ENCODE measurements at regions not wholly inside any gene's neighbourhood (a gene's known extent, or its start where the extent isn't known, plus 50 kb on each side); places are given as distances from the start of the nearest gene placed in this dataset.
A peak's percentile ranks its signal among the peaks of the same experiment; 100 is the strongest.

DNA sequence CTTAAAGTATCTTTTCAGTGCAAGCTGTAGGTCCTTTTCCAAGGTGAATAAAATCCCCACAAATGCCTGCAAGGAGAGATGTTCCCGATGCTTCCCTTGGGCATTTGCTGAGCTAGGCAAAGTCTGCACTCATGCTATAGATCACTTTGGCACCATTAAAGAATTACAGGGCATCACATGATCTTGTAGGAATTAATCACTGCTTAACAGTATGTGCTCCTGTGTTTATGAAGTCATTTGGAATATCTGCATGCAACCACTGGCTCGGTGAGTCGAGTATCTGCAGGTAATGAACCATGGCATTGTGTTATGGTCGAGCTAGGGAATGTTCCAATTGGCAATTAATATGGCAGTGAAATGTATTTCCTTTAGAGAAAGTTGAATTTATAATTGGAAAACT, 615.1 kb downstream of the TLE1 start:
- Histone ChIP-seq H3K4ac (ENCODE audit: low read depth in 1 of 2, low read length in 2 of 2) (no peak overlapping the region), H3K9me3 (ENCODE audit: control insufficient read depth, low read length) (no peaks in the 10 kb centered on the region), H4K91ac (ENCODE audit: low read length) (no peak overlapping the region), H2BK120ac (ENCODE audit: low read depth, low read length) (no peak overlapping the region), H3K36me3 (ENCODE audit: control insufficient read depth in 1 of 2, insufficient read depth in 2 of 2, low read depth in 1 of 2, low read length in 2 of 2) (no peaks in the 10 kb centered on the region), H3K18ac (ENCODE audit: low read depth in 1 of 2, low read length in 2 of 2) (no peak overlapping the region), H3K79me1 (replicated peaks; ENCODE audit: low read length, poor library complexity, severe bottlenecking) (no peaks in the 10 kb centered on the region), H2AFZ (ENCODE audit: low read depth, low read length) (no peak overlapping the region), H2BK12ac (ENCODE audit: low read length in 2 of 2) (no peak overlapping the region), H3K9ac (ENCODE audit: low read length) (no peak overlapping the region), H4K8ac (ENCODE audit: low read length) (no peak overlapping the region), H3K4me3 (ENCODE audit: insufficient read depth in 1 of 2, low read depth in 1 of 2, low read length in 2 of 2) (no peak overlapping the region), H3K27me3 (ENCODE audit: control insufficient read depth in 1 of 2, insufficient read depth in 1 of 2, low read length in 2 of 2) (no peaks in the 10 kb centered on the region), H3K4me2 (ENCODE audit: low read length, poor library complexity, severe bottlenecking) (no peak overlapping the region), H3K23ac (ENCODE audit: low read length in 2 of 2) (no peak overlapping the region), H2BK5ac (ENCODE audit: low read depth, low read length, poor library complexity, severe bottlenecking) (no peak overlapping the region), H3K14ac (ENCODE audit: low read length in 2 of 2) (no peak overlapping the region), H3K27ac (ENCODE audit: low read length, poor library complexity, severe bottlenecking) (no peak overlapping the region), H2AK5ac (ENCODE audit: low read length, severe bottlenecking) (no peak overlapping the region), H2BK15ac (ENCODE audit: low read depth, poor library complexity, severe bottlenecking) (no peak overlapping the region), H3K4me1 (ENCODE audit: control insufficient read depth, insufficient read depth, low read depth, low read length) (no peaks in the 10 kb centered on the region)
- DNase-seq, result no peak
- WGBS, result 86% methylated on average over 4 of the region's 4 CpGs

DNA sequence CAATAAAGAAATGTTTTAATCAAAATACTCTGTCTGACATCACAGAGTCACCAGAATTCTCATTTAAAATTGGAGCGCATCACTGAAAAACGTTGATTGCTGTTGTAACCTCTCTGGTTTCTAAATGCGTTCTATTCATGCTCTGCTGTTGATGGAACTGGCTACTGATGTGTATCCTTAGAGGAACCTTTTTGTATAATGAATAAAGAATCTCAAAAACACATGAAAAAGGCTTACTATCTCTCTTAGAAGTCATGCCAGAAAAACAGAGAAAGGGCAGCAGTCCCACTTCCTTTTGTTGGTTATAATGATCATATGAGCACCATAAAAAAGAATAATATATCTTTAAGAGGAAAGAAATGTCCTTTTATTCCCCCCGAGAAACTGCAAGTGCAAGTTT, 615.5 kb downstream of the TLE1 start:
- Histone ChIP-seq H3K9ac (ENCODE audit: low read length) (no peak overlapping the region), H4K91ac (ENCODE audit: low read length) (no peak overlapping the region), H3K14ac (ENCODE audit: low read length in 2 of 2) (no peak overlapping the region), H3K36me3 (ENCODE audit: control insufficient read depth in 1 of 2, insufficient read depth in 2 of 2, low read depth in 1 of 2, low read length in 2 of 2) (no peaks in the 10 kb centered on the region), H3K27ac (ENCODE audit: low read length, poor library complexity, severe bottlenecking) (no peak overlapping the region), H2BK120ac (ENCODE audit: low read depth, low read length) (no peak overlapping the region), H2BK15ac (ENCODE audit: low read depth, poor library complexity, severe bottlenecking) (no peak overlapping the region), H4K8ac (ENCODE audit: low read length) (no peak overlapping the region), H3K79me1 (replicated peaks; ENCODE audit: low read length, poor library complexity, severe bottlenecking) (no peaks in the 10 kb centered on the region), H3K4ac (ENCODE audit: low read depth in 1 of 2, low read length in 2 of 2) (no peak overlapping the region), H2AFZ (ENCODE audit: low read depth, low read length) (no peak overlapping the region), H3K4me2 (ENCODE audit: low read length, poor library complexity, severe bottlenecking) (no peak overlapping the region), H3K18ac (ENCODE audit: low read depth in 1 of 2, low read length in 2 of 2) (no peak overlapping the region), H3K4me3 (ENCODE audit: insufficient read depth in 1 of 2, low read depth in 1 of 2, low read length in 2 of 2) (no peak overlapping the region), H3K4me1 (ENCODE audit: control insufficient read depth, insufficient read depth, low read depth, low read length) (no peaks in the 10 kb centered on the region), H2BK12ac (ENCODE audit: low read length in 2 of 2) (no peak overlapping the region), H3K27me3 (ENCODE audit: control insufficient read depth in 1 of 2, insufficient read depth in 1 of 2, low read length in 2 of 2) (no peaks in the 10 kb centered on the region), H3K23ac (ENCODE audit: low read length in 2 of 2) (no peak overlapping the region), H3K9me3 (ENCODE audit: control insufficient read depth, low read length) (peaks cover under 1% of the 10 kb centered on the region), H2BK5ac (ENCODE audit: low read depth, low read length, poor library complexity, severe bottlenecking) (no peak overlapping the region), H2AK5ac (ENCODE audit: low read length, severe bottlenecking) (no peak overlapping the region)
- 95% methylated on average over 3 of the region's 4 CpGs for WGBS
- no peak for DNase-seq

GRCh38 chr9:81072758-81073157, 616.6 kb downstream of the TLE1 start:
- H3K4ac ChIP-seq (ENCODE audit: low read depth in 1 of 2, low read length in 2 of 2), result no peak overlapping the region
- no peak overlapping the region for H2AK5ac ChIP-seq (ENCODE audit: low read length, severe bottlenecking)
- no peak overlapping the region for H3K4me3 ChIP-seq (ENCODE audit: insufficient read depth in 1 of 2, low read depth in 1 of 2, low read length in 2 of 2)
- H3K27me3 ChIP-seq (ENCODE audit: control insufficient read depth in 1 of 2, insufficient read depth in 1 of 2, low read length in 2 of 2), result no peaks in the 10 kb centered on the region
- no peak overlapping the region for H4K91ac ChIP-seq (ENCODE audit: low read length)
- no peak overlapping the region for H4K8ac ChIP-seq (ENCODE audit: low read length)
- no peak overlapping the region for H2AFZ ChIP-seq (ENCODE audit: low read depth, low read length)
- no peak overlapping the region for H3K23ac ChIP-seq (ENCODE audit: low read length in 2 of 2)
- H2BK12ac ChIP-seq (ENCODE audit: low read length in 2 of 2), result no peak overlapping the region
- H3K36me3 ChIP-seq (ENCODE audit: control insufficient read depth in 1 of 2, insufficient read depth in 2 of 2, low read depth in 1 of 2, low read length in 2 of 2), result no peaks in the 10 kb centered on the region
- no peak overlapping the region for H2BK15ac ChIP-seq (ENCODE audit: low read depth, poor library complexity, severe bottlenecking)
- no peaks in the 10 kb centered on the region for H3K79me1 ChIP-seq (replicated peaks; ENCODE audit: low read length, poor library complexity, severe bottlenecking)
- no peak overlapping the region for H2BK120ac ChIP-seq (ENCODE audit: low read depth, low read length)
- no peak overlapping the region for H3K14ac ChIP-seq (ENCODE audit: low read length in 2 of 2)
- H3K27ac ChIP-seq (ENCODE audit: low read length, poor library complexity, severe bottlenecking), result no peak overlapping the region
- H3K4me1 ChIP-seq (ENCODE audit: control insufficient read depth, insufficient read depth, low read depth, low read length), result no peaks in the 10 kb centered on the region
- H3K18ac ChIP-seq (ENCODE audit: low read depth in 1 of 2, low read length in 2 of 2), result no peak overlapping the region
- no peak for DNase-seq
- peaks cover 3% of the 10 kb centered on the region for H3K9me3 ChIP-seq (ENCODE audit: control insufficient read depth, low read length)
- no peak overlapping the region for H3K4me2 ChIP-seq (ENCODE audit: low read length, poor library complexity, severe bottlenecking)
- WGBS, result 100% methylated on average over 2 of the region's 2 CpGs
- no peak overlapping the region for H2BK5ac ChIP-seq (ENCODE audit: low read depth, low read length, poor library complexity, severe bottlenecking)
- H3K9ac ChIP-seq (ENCODE audit: low read length), result no peak overlapping the region

DNA sequence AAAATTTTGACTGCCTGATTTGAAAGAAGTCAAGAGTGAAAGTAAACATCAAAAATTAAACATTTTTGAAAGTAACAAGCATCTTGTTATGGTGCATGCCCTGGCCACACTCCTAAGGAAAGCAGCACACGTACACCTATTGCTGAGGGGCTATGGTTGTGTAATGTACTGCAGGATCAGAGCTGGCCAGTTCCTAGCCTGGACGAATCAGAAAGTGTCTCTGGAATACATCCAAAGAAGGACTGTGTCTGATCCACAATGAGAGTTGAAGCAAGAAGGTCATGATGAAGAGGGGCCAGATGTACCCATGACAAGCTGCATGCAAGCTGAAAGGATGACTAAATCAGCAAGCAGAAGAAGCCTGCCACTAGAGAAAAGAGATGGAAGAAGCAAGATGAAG, 618.2 kb downstream of the TLE1 start:
- H3K14ac ChIP-seq (ENCODE audit: low read length in 2 of 2), result no peak overlapping the region
- no peak overlapping the region for H2AK5ac ChIP-seq (ENCODE audit: low read length, severe bottlenecking)
- H3K4me3 ChIP-seq (ENCODE audit: insufficient read depth in 1 of 2, low read depth in 1 of 2, low read length in 2 of 2), result no peak overlapping the region

More for the DNA sequence above, 618.2 kb downstream of the TLE1 start:
- Histone ChIP-seq H4K8ac (ENCODE audit: low read length) (no peak overlapping the region), H2BK5ac (ENCODE audit: low read depth, low read length, poor library complexity, severe bottlenecking) (no peak overlapping the region), H2BK12ac (ENCODE audit: low read length in 2 of 2) (no peak overlapping the region), H3K27me3 (ENCODE audit: control insufficient read depth in 1 of 2, insufficient read depth in 1 of 2, low read length in 2 of 2) (no peaks in the 10 kb centered on the region), H3K9ac (ENCODE audit: low read length) (no peak overlapping the region), H3K23ac (ENCODE audit: low read length in 2 of 2) (no peak overlapping the region), H2BK120ac (ENCODE audit: low read depth, low read length) (no peak overlapping the region), H3K9me3 (ENCODE audit: control insufficient read depth, low read length) (peaks cover 10% of the 10 kb centered on the region), H2BK15ac (ENCODE audit: low read depth, poor library complexity, severe bottlenecking) (no peak overlapping the region), H4K91ac (ENCODE audit: low read length) (no peak overlapping the region), H3K27ac (ENCODE audit: low read length, poor library complexity, severe bottlenecking) (no peak overlapping the region), H3K36me3 (ENCODE audit: control insufficient read depth in 1 of 2, insufficient read depth in 2 of 2, low read depth in 1 of 2, low read length in 2 of 2) (no peaks in the 10 kb centered on the region), H3K18ac (ENCODE audit: low read depth in 1 of 2, low read length in 2 of 2) (no peak overlapping the region), H3K79me1 (replicated peaks; ENCODE audit: low read length, poor library complexity, severe bottlenecking) (no peaks in the 10 kb centered on the region), H3K4ac (ENCODE audit: low read depth in 1 of 2, low read length in 2 of 2) (no peak overlapping the region), H3K4me2 (ENCODE audit: low read length, poor library complexity, severe bottlenecking) (no peak overlapping the region), H2AFZ (ENCODE audit: low read depth, low read length) (no peak overlapping the region), H3K4me1 (ENCODE audit: control insufficient read depth, insufficient read depth, low read depth, low read length) (no peaks in the 10 kb centered on the region)
- WGBS, result 49% methylated on average over 2 of the region's 2 CpGs
- DNase-seq, result peak; percentile 77

Data from mesenchymal stem cell (in vitro differentiated cells and primary cell).